GM10266 (cell line): ENCODE measurements at regions not wholly inside any gene's neighbourhood (a gene's known extent, or its start where the extent isn't known, plus 50 kb on each side); places are given as distances from the start of the nearest gene placed in this dataset.

Experiments
- DNase-seq: peaks from one replicate; pipeline ENCODE4 v3.0.0; 2012; ENCODE audit errors: extremely low spot score
- CTCF ChIP-seq: IDR thresholded peaks from 2 replicates; pipeline ENCODE4 v1.5.1; 2012; ENCODE audit warnings: mild to moderate bottlenecking, low read depth; ENCODE audit not compliant: control insufficient read depth, insufficient read depth; ENCODE audit errors: missing control alignments

- TF ChIP-seq CTCF = no peak
- no peak for DNase-seq
These were observed 148.7 kb upstream of the ATP1B1 start for GRCh38 chr1:168957818-168958217.

- no peak for TF ChIP-seq CTCF
- no peak for DNase-seq
These were observed 147.8 kb upstream of the ATP1B1 start for GRCh38 chr1:168958562-168959289.

GRCh38 chr1:168959382-168959781 is 147.1 kb upstream of the ATP1B1 start:
- no peak for TF ChIP-seq CTCF
- no peak for DNase-seq

- DNase-seq = no peak
- TF ChIP-seq CTCF = no peak
These were observed 146.4 kb upstream of the ATP1B1 start for GRCh38 chr1:168960114-168960513.

- DNase-seq = no peak
These were observed 145.9 kb upstream of the ATP1B1 start for GRCh38 chr1:168960595-168960994.

GRCh38 chr1:168963601-168964000 is 142.9 kb upstream of the ATP1B1 start:
- no peak for TF ChIP-seq CTCF

More at GRCh38 chr1:168960595-168960994, 145.9 kb upstream of the ATP1B1 start:
- TF ChIP-seq CTCF = no peak

GRCh38 chr1:168964478-168964877 is 142.0 kb upstream of the ATP1B1 start:
- TF ChIP-seq CTCF = no peak
- DNase-seq = no peak

More at GRCh38 chr1:168963601-168964000, 142.9 kb upstream of the ATP1B1 start:
- DNase-seq = no peak
